ENCODE measurements at regions not wholly inside any gene's neighbourhood (a gene's known extent, or its start where the extent isn't known, plus 50 kb on each side); places are given as distances from the start of the nearest gene placed in this dataset.

DNA sequence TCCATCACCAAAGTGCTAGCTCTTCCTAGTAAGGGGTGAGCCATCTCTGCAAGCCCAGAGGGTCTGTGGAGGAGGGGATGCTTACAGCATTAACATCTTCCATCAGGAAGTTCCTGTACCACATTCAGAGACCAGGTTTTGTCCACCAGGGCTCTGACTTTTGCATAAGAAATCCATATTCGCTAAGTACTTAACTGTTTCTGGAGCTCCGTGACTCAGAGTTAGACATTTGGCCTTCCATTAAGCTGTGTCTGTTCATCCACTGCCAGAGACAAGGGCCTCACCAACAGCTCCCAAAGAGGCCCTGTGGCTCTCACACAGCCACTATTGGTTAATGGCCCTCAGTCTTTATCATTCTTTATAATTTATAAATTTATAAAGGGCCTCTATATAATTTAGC lies 144.6 kb downstream of the ADAMTS15 start:
- peaks cover 20% of the 10 kb centered on the region for H3K27me3 Mint-ChIP-seq
- no peak overlapping the region for H3K4me3 Mint-ChIP-seq
- no peak overlapping the region for H3K27ac Mint-ChIP-seq
- no peaks in the 10 kb centered on the region for H3K9me3 Mint-ChIP-seq
- ATAC-seq (no peak), DNase-seq (no peak)
- no peaks in the 10 kb centered on the region for H3K4me1 Mint-ChIP-seq

DNA sequence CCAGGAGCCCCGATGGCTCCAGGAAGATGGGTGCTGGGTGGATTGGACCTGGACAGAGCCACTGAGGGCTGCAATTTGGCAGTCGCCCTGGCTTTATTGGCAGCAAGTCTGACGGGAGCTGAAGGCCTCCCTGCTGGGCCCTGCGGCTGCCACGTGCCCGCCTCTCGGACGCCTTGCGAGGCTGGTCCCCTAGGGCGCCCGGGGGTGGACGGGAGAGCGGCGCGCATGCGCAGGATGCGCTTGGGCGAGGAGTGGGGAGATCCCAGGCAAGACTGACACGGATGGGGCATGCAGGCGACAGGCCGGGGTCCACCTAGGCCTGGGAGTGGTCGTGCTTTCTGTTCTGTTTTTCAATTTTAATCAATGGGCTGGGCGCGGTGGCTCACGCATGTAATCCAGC lies 150.0 kb downstream of the ADAMTS15 start:
- Mint-ChIP-seq H3K27me3 (peaks cover 4% of the 10 kb centered on the region), H3K9me3 (no peaks in the 10 kb centered on the region), H3K27ac (no peak overlapping the region), H3K4me1 (no peaks in the 10 kb centered on the region), H3K4me3 (no peak overlapping the region)
- ATAC-seq, result peak; percentile 32
- DNase-seq, result no peak

DNA sequence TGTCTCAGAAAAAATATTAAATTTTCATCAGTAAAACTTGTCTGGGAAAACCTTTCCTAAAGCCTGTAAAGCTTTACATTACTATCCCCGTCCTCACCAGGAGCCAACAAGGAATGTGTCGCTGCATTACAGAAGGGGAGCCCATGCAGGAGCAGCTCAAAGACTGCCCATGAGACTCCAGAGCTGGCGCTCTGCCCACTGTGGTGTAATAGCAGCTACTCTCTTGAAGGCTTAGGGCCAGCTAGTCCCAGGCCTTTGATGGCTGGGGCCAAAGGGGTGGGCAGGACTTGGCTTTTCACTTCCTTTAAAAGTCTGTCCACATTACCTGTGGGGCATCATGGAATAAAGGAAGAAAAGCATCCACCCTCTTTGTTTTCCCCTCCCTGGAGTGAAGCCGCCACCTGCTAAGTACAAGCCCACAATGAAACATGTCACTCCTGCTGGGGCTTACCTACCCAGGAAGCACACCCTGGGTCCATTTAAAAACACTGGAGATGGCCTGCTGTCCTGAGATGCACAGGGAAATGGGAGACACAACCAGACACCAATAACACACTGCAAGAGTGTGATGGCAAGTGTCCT lies 150.7 kb downstream of the ADAMTS15 start:
- H3K4me3 Mint-ChIP-seq, result no peak overlapping the region
- DNase-seq, result no peak

DNA sequence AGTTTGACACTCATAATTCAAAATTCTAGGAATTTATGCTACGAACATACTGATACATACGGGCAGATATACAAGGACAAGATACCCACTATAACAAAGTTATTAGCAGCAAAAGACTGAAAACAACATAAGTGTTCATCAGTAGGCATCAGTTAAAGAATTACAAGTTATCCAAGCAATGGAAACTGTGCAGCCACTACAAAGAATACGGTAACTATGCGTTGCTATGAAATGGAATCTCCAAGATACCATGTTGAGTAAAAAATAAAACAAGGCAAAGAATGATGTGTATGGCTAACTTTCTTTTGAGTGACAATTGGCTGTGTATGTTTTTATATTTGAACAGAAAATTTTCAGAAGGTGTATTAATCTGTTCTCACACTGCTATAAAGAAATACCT lies 151.7 kb downstream of the ADAMTS15 start:
- ATAC-seq, result no peak
- no peak for DNase-seq
- no peaks in the 10 kb centered on the region for H3K27me3 Mint-ChIP-seq
- no peaks in the 10 kb centered on the region for H3K4me1 Mint-ChIP-seq
- H3K27ac Mint-ChIP-seq, result no peak overlapping the region
- H3K4me3 Mint-ChIP-seq, result no peak overlapping the region
- no peaks in the 10 kb centered on the region for H3K9me3 Mint-ChIP-seq

More for the DNA sequence above, 150.7 kb downstream of the ADAMTS15 start:
- Mint-ChIP-seq H3K27me3 (no peaks in the 10 kb centered on the region), H3K4me1 (no peaks in the 10 kb centered on the region), H3K27ac (no peak overlapping the region), H3K9me3 (no peaks in the 10 kb centered on the region)
- no peak for ATAC-seq

DNA sequence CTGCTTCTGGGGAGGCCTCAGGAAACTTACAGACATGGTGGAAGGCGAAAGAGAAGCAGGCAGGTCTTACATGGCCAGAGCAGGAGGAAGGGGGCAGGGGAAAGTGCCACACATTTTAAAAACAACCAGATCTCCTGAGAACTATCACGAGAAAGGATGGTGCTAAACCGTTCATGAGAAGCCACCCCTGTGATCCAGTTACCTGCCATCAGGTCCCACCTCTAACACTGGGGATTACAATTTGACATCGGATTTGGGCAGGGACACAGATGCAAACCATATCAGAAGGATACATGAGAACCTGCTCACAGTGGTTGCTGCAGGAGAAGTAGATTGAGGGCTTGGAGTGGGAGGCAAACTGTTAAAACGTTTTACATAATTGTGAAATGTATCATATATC lies 152.2 kb downstream of the ADAMTS15 start:
- Mint-ChIP-seq H3K9me3 (no peaks in the 10 kb centered on the region), H3K27me3 (no peaks in the 10 kb centered on the region), H3K4me3 (no peak overlapping the region), H3K4me1 (no peaks in the 10 kb centered on the region), H3K27ac (no peak overlapping the region)
- DNase-seq, result no peak
- no peak for ATAC-seq

DNA sequence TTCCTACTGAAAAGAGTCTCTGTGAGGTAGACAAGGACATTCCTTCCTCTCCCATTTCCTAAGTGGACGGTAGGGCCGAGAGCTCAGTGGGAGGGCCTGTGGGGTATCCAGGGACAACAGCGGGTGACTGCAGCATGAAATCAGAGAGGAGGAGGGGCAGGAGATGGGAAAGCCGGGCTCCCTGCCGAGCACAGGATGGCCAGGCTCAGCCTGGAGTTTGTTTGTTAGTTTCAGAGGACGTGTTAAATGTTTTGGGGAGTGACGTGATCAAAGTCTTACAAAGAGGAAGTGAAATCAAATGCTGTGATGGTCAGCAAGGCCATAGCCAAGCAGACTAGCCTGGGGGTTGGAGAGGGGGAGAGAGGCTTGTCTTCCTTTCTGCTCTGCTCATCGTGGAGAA lies 152.7 kb downstream of the ADAMTS15 start:
- Mint-ChIP-seq H3K27ac (peak overlapping the region in 1 of 2 donors; percentile 37), H3K4me3 (no peak overlapping the region), H3K27me3 (no peaks in the 10 kb centered on the region), H3K4me1 (no peaks in the 10 kb centered on the region), H3K9me3 (no peaks in the 10 kb centered on the region)
- ATAC-seq (no peak), DNase-seq (no peak)

DNA sequence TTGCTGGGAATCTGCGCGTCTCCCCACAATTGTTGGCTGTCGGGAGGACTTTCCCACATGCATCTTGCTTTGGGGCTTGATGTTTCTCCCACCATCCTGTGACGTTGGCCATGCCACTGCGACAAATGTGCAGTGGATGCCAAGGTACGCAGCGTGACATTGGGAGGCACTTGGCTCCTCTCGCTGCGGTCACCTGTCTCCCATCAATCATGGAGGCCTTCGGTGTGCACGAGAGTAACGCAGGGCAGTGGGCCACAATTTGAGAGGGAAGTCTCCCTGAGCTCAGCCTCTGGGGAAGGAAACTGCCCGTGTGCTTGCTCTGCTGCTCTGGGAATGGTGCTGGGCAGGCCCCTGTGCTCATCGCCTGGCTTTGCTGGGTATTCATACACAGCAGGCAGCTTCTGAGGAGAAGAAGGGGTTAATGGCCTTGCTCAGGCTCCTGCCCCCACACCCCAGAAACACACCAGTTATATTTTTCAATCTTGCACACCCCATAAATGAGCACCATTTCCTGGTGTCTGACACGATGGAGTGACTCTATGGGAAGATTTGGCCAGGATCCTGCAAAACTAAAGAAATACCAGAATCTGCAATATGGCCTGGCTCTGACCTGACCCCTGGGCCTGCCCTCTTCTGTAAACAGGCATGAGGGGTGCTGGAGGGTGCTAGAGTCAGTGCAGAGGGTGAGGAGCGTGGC lies 153.5 kb downstream of the ADAMTS15 start:
- no peak for DNase-seq
- no peak for ATAC-seq
- H3K9me3 Mint-ChIP-seq, result no peaks in the 10 kb centered on the region
- H3K27ac Mint-ChIP-seq, result no peak overlapping the region
- H3K4me1 Mint-ChIP-seq, result no peaks in the 10 kb centered on the region
- no peaks in the 10 kb centered on the region for H3K27me3 Mint-ChIP-seq
- no peak overlapping the region for H3K4me3 Mint-ChIP-seq

DNA sequence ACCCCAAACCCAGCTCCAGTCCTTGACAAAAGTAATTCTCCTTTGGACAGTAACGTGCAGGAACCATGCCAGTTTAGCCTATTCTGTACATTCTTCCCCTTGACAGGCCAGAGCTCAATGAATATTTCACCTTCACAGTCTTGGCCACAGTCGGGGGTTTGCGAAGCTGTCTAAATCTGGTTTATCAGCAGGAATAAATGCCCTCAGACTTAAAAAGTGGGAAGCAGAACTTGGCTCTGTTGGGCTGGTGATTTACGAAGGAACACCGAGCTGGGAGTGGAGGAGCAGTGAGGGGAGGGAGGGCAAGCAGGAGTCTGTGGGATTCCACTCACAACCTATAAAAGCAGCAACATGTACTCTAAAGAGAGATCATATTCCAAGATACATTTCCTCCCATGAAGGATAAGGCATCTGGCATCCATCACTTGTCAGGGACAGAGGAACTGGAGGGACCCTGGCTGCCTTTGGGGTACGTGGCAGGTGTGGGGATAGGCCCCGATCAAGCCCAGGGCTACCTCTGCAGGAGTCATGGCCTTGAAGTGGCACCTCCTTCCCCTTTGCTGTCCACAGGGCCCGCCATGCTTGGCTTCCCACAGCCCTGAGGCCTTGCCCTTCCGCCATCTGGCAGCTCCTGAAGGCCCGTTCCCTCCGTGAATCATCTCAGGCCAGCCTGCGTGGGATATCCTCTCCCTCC lies 154.3 kb downstream of the ADAMTS15 start:
- H3K4me3 Mint-ChIP-seq, result no peak overlapping the region
- no peak for ATAC-seq

DNA sequence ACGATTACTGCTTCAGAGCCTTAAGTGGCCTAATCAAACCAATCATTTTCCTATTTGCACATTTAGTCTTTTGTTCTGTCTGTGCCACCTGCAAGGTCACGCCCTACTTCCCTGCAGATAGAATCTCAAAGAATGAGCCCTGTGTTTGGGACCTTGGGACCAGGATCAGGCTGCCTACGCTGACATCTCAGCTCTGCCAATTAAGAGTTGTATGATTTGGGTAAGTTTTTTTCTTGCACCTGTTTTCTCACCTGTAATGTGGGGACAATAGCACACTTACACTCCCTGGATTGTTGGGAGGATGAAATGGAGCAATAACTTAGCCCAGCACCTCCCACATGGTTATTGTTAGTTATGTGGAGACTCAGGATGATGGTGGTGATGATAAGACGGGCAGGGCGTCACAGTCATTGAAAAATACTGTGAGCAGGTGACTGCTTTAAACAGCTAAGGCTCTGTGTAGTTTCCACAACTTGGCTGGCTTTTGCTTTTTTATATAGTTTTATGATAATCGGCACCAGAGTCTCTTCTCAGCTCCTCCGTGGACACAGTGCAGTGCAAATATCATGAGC lies 155.0 kb downstream of the ADAMTS15 start:
- DNase-seq (no peak), ATAC-seq (no peak)
- H3K9me3 Mint-ChIP-seq, result no peaks in the 10 kb centered on the region
- no peaks in the 10 kb centered on the region for H3K4me1 Mint-ChIP-seq
- no peaks in the 10 kb centered on the region for H3K27me3 Mint-ChIP-seq
- no peak overlapping the region for H3K4me3 Mint-ChIP-seq
- H3K27ac Mint-ChIP-seq, result no peak overlapping the region

More for the DNA sequence above, 154.3 kb downstream of the ADAMTS15 start:
- Mint-ChIP-seq H3K27ac (no peak overlapping the region), H3K9me3 (no peaks in the 10 kb centered on the region), H3K27me3 (no peaks in the 10 kb centered on the region), H3K4me1 (no peaks in the 10 kb centered on the region)
- no peak for DNase-seq

DNA sequence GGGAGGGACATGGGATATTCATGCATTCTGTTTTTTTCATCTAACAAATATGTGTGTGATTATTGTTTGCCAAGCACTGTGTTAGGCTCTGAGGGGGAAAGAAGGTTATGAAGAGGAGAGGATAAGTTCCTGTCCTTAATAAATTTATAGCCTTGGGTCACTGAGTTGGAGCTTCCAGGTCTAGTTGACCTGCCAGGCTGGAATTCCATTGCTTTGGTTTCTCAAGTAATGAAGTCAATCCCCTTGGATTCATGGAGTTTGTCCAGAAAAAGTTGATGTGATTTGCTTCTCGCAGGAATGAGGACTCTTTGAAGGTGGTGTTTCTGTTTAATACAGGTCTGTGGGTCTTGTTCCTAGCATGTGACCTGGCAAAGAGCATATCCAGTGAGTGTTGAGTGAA lies 156.2 kb downstream of the ADAMTS15 start:
- no peak overlapping the region for H3K27ac Mint-ChIP-seq

DNA sequence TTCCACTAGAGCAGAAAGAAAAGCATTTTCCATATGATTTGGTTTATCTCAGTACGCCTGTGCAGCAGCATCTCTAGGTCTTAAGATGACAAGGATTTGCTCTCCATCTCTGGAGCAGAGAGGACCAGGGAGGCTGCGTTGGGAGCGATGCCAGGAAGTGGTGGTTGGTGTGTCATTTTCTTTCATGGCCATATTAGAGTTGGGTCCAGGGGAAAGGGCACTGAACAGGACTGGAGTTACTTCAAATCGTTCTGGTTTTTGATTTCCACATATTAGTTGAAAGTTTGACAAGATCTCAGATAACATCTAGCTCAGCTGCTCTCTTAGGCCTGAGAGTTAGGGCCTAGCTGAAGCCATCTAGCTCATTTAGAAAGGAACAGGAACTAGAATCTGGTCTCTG lies 157.7 kb downstream of the ADAMTS15 start:
- no peak overlapping the region for H3K4me3 Mint-ChIP-seq
- no peaks in the 10 kb centered on the region for H3K27me3 Mint-ChIP-seq
- no peaks in the 10 kb centered on the region for H3K9me3 Mint-ChIP-seq
- no peak for DNase-seq
- no peak for ATAC-seq
- H3K4me1 Mint-ChIP-seq, result no peaks in the 10 kb centered on the region
- no peak overlapping the region for H3K27ac Mint-ChIP-seq

More for the DNA sequence above, 156.2 kb downstream of the ADAMTS15 start:
- ATAC-seq (no peak), DNase-seq (no peak)
- Mint-ChIP-seq H3K4me1 (no peaks in the 10 kb centered on the region), H3K27me3 (no peaks in the 10 kb centered on the region), H3K4me3 (no peak overlapping the region), H3K9me3 (no peaks in the 10 kb centered on the region)

DNA sequence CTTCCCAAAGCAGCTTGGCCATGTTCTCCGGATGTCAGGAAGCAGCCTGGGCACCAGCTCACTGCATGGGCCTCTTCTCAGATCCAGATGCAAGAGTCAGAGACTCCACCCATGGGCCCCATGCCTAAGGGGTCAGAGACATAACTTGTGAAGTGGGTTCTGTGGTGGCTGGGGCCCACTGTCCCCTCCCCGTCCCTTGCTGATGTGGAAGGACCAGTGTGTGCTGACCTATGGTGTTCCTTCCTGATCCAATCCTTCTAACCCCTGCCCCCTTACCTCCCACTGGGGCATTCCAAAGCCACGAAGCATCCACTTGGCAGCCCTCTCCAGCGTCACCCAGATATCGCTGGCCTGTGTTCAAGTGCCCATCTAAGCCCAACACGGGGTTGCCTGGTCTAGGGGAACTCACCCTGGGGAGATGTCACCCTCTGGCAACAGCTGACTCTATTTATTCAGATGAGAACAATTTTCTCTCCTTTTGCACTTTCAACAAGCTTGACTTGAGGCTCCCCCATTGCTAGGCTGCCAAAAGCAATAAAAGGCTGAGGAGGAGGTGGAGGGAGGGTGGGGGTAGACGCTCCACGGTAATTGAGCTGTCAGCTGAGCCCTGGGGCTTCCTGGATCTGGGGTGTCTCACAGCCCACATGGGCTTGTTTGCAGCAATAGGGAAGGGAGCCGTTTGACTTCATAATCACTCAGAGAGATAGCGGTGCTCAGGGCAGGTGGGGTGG lies 158.5 kb downstream of the ADAMTS15 start:
- DNase-seq, result no peak
- ATAC-seq, result no peak
- no peaks in the 10 kb centered on the region for H3K9me3 Mint-ChIP-seq
- H3K4me3 Mint-ChIP-seq, result no peak overlapping the region
- H3K27ac Mint-ChIP-seq, result no peak overlapping the region
- H3K4me1 Mint-ChIP-seq, result no peaks in the 10 kb centered on the region
- no peaks in the 10 kb centered on the region for H3K27me3 Mint-ChIP-seq

DNA sequence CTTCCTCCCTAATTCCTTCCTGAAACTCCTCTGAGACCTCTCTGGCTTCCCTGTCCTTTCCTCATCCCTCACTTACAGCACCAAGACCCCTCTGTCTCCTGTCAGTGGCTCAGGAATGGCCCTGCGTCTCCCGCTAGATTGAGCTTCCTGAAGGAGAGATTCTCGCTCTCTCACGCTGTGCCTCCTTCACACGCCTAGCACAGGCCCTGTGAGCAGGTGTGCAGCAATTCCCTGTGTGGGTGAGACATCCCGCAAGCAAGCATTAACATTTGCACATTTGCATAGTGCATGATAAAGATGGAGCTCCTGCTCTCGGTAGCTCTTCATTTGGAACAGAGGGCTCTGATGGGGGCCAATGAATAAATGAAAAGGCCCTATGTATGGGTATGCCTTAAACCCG lies 159.8 kb downstream of the ADAMTS15 start:
- ATAC-seq, result no peak
- no peak overlapping the region for H3K4me3 Mint-ChIP-seq
- H3K27ac Mint-ChIP-seq, result peak overlapping the region in 1 of 2 donors; percentile 70
- no peaks in the 10 kb centered on the region for H3K4me1 Mint-ChIP-seq
- H3K27me3 Mint-ChIP-seq, result no peaks in the 10 kb centered on the region
- DNase-seq, result no peak
- H3K9me3 Mint-ChIP-seq, result no peaks in the 10 kb centered on the region

DNA sequence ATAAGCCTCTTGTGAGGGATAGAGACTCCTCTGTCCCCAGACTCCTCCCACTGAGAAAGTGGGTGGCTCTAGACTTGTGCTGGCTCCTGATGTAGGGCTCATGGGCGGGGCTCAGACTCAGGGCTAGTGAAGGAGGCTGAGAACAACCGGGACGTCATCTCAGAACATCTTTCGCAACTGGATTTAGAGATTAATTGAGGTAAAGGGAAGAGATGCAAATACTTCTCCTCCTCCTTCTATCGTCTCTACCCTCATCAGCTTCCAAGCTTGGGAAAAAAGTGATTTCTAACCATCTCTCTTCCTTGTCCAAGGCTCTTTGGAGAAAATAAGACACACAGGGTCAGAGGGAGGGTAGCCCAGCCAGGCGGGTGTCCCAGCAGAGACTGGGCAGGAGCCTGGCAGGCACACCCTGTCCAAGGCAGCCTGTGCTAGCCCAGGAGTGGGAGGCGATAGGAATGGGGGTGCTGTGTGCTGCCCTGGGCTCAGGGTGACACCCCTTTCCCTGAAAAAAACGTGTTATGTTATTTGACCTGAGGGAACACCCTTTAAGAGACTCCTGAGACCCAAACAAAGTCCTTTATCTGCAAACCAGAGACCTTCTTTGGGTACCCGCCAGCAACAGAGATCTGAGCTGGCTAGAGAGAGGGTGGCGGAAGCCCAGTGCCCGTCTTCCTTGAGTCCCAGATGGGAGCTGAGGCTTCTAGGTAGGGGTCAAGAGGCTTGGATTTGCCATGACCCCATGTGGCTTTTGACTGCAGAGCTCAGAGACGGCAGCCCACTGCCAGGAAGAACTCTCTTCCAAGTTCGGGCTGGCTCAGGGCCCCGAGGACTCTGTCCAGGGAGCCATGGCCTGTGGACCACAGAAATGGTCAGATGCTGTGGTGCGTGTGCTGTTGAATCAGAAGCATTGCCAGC lies 160.9 kb downstream of the ADAMTS15 start:
- H3K9me3 Mint-ChIP-seq, result no peaks in the 10 kb centered on the region
- H3K4me3 Mint-ChIP-seq, result no peak overlapping the region
- DNase-seq (no peak), ATAC-seq (no peak)
- no peaks in the 10 kb centered on the region for H3K4me1 Mint-ChIP-seq
- no peaks in the 10 kb centered on the region for H3K27me3 Mint-ChIP-seq
- no peak overlapping the region for H3K27ac Mint-ChIP-seq

DNA sequence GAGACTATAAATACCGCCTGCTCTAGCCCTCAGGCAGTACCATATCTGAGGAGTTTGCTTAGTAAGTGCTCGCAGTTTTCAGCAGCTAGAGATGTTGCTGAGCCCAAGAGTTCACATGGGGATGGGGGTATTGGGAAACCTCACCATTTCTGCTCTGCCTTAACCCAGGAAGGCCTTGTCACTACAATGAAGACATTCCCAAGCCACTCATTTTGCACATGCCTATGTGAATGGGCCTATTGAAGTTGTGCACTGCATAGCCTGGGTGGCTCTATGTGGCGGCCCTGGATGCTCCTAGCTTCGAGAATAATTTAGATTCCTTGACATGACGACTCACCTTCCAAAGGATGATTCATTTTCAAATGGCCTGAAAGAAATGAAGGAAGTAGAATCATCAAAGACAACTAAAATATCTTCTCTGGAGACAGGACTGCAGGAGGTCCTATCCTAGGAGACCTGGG lies 163.4 kb downstream of the ADAMTS15 start:
- Mint-ChIP-seq H3K27me3 (no peaks in the 10 kb centered on the region), H3K9me3 (no peaks in the 10 kb centered on the region), H3K4me1 (no peaks in the 10 kb centered on the region), H3K27ac (no peak overlapping the region), H3K4me3 (no peak overlapping the region)
- no peak for DNase-seq
- no peak for ATAC-seq
